GM19397 (cell line): ENCODE measurements at regions not wholly inside any gene's neighbourhood (a gene's known extent, or its start where the extent isn't known, plus 50 kb on each side); places are given as distances from the start of the nearest gene placed in this dataset.

ENCODE experiments used
- ATAC-seq: cut with Tn5 transposase; IDR thresholded peaks from one replicate; pipeline ENCODE4 v1.9.1; 2021; ENCODE audit warnings: mild to moderate bottlenecking, moderate library complexity; ENCODE audit not compliant: unreplicated experiment

DNA sequence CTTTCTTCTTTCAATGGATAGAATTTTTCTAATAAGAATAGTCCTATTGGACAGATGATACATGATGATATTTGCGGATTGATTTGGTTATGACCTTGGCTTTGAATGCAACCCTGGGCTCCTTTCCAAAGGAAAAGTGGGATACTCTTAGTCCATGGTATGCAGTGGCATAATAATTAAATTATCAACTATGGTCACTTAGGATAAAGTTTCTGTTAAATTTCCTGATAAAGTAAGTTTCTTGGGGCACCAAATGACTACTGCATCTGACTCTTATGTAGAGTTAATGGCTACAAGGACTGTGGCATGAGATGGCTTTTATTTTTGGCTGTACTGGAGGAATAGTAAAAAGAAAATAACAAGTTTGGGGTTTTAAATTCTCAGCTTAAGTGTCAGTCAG is 126.7 kb downstream of the QPCT start:
- no peak for ATAC-seq

GRCh38 chr2:37471994-37472393 is 127.6 kb downstream of the QPCT start:
- no peak for ATAC-seq

DNA sequence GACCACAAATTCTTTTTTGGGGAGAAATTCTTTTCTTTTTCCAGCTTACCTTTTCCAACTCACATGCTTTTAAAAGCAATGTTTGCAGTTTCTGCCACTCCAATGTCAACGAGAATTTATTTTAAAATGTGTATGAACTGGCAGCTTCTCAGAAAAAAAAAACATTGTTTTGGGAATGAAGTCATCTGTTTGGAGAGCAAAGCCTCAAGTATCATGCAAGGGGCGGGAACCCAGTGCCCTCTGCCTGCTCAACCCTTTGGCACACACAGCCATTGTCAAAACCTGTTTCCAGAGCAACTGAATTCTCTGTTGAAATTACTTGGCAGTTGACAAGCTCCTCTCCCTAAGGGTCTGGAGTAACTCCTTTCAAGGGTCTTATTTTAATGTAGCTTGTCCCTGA is 128.5 kb downstream of the QPCT start:
- ATAC-seq, result no peak

DNA sequence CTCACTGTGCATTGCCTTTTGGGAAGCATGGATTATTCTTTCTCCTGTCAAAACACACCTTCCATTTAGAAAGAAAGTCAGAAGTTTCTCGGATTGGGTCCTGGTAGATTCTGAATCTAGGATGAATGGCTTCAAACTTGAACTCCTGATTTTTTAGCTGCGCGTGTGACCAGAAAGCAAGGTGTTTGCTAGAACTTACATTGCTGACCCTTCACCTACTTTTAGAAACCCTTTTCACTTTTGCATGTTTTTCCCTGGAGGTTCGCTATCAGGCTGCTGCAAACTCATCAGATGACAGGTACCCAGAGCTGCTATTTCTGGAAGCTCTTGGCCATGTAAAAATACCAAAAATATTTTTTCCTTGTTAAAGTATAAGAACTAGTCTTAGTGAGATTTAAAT is 132.0 kb downstream of the QPCT start:
- no peak for ATAC-seq

DNA sequence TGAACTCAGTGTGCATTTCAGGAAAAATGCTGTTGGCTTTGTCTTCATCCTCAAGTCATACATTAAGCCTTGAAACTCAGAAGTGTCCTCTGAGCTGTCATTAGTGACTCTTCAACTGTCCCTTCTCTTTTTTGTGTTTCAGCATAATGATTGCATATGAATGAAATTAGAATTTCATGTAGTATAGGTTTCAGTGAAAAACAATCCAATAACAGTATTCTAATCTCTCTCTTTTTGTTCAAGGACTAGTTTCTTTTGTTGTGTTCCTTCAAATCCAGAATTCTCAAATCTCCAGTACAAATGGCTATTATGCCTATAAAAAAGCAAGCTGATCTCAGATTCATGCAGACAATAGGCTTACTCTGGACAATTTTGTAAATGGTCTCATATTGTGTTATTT is 133.5 kb downstream of the QPCT start:
- ATAC-seq, result no peak

DNA sequence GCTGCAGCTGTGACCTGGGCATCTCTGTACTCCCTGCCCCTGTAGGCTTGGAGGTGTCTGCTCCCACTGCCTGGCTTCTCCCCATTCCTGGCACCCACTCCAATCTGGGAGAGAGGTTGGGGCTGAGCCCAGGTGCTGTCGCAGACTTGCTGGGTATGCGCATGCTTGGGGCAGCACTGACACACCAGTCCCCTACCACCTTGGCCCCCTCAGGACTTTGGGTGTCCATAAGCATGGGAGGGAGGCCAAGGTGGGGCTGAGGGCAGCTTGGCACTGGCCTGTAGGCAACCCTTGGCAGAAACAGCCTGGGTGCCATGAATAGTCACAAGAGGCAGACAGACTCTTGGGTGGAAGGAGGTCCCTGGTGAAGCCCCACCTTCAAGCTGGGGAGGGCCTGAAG is 136.8 kb downstream of the QPCT start:
- ATAC-seq, result no peak

GRCh38 chr2:37489041-37489456 is 144.6 kb downstream of the QPCT start:
- no peak for ATAC-seq

- ATAC-seq, result no peak
These were observed 145.1 kb downstream of the QPCT start for GRCh38 chr2:37489536-37489935.

DNA sequence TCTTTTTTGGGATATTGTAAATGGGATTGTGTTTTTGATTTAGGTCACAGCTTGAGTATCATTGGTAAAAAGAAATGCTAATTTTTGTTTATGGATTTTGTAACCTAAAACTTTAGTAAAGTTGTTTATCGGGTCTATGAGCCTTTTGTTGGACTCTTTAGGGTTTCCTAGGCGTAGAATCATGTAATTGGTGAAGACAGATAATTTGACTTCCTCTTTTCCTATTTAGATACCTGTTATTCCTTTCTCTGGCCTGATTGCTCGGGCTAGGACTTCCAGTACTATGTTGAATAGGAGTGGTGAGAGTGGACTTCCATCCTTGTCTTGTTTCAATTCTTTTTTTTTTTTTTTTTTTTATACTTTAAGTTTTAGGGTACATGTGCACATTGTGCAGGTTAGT is 149.0 kb downstream of the QPCT start:
- ATAC-seq, result no peak

DNA sequence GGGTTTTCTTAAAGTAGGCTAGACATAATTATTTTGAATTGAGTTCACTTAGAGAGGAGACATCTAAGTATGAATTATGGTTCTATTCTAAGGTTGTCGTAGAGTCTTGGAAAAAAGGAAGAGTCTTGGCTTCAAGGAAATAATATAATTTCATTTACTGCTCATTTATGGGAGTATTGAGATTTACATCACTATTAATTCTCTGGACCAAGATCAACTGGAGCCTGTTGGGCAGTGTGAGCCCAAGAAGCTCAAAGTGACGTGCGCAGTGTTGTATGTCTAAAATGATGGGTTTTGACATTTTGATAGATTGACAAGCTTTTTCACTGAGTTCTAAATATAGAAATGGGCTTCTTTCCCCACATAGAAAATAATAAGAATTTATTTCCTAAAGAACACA is 154.7 kb downstream of the QPCT start:
- ATAC-seq, result no peak

DNA sequence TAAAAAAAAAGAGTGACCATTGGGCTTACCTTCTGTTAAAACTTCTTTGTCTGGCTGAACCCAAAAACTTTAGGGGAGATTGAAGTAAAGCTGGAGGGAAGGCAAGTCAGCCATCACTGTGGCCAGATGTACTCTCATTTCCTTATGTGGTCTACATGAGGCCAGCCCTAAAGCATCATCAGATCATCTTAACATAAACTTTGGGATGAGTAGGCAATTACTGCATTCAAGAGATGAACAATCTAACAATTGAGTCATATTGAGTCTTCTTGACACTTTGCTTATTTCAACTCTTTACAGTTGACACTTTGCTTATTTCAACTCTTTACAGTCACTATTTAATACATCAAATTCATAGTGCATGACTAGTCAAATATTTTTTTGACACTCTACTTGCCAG is 155.6 kb downstream of the QPCT start:
- ATAC-seq, result no peak

- ATAC-seq, result no peak
These were observed 156.7 kb downstream of the QPCT start for GRCh38 chr2:37501113-37501512.

- no peak for ATAC-seq
These were observed 162.1 kb downstream of the QPCT start for GRCh38 chr2:37506407-37507050.

DNA sequence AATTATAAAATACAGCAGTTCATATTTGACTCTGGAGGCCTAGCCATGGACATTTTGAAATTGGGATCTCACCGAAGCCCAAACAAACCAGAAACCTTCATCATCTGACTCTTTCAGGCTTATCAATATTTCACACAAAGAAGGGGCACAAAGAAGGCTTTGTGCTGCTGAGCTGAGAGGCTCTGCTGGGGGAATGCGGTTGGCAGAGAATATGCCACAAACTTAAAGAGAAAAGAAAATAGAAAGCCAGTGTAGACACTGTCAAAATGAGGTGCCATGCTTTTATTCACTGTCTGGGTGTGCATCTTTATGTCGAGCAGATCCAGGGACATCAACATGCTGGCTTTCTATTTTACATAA is 162.6 kb downstream of the QPCT start:
- ATAC-seq, result no peak

DNA sequence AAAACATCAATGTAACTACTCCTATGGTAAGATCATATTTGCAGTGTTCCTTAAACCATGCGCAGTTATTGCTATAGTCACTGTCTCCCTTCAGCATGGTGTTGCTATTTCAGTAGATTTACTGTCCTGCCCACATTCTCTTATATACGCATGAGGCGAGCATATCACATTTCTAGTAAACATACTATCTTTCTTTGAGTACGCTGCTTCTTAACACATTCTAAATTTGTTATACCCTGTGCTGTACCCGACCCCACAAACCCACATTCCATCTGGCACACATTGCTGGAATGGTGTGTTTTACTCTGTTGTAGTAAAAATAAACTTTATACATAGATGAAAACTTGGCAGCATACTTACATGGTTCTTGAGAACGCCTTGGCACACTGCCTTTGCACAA is 163.3 kb downstream of the QPCT start:
- no peak for ATAC-seq

- no peak for ATAC-seq
These were observed 158.5 kb downstream of the CDC42EP3 start for GRCh38 chr2:37512971-37513370.

GRCh38 chr2:37523814-37524362 is 147.6 kb downstream of the CDC42EP3 start:
- no peak for ATAC-seq

DNA sequence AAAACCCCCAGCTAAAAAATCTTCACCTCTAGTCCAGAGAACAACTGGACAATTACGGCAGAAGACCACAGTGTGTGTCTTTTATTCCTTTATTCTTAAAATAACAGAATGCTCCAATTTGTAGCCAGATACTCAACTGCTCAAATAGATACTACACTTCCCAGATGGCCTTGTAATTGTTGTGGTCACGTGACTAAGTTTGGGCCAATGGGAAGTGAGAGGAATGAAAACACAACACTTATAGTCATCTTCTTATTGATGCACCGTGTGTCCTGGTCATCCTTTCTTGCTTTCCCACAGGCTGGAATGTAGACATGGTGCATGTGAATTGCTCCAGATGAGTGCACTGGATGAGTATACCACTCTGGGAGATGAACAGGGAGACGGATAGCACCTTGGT is 145.1 kb downstream of the CDC42EP3 start:
- no peak for ATAC-seq

GRCh38 chr2:37526856-37527255 is 144.6 kb downstream of the CDC42EP3 start:
- ATAC-seq, result no peak

DNA sequence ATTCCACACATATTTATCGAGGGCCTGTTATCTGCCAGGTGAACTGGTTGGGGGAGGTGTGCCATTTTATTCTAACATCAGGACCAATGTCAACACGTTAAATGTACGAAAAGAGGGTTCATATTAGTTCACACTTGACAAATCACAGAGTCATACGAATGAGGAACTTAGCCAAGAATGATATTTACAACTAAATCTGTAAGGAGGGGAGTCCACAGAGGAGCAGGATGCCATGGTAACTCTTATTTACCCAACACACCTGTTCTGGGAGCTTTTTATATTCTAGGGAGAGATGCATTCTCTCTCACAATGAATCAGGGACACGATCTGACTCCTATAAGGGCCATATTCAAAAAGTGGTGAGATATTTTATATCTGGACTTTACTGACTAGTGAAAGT is 144.1 kb downstream of the CDC42EP3 start:
- ATAC-seq, result no peak

DNA sequence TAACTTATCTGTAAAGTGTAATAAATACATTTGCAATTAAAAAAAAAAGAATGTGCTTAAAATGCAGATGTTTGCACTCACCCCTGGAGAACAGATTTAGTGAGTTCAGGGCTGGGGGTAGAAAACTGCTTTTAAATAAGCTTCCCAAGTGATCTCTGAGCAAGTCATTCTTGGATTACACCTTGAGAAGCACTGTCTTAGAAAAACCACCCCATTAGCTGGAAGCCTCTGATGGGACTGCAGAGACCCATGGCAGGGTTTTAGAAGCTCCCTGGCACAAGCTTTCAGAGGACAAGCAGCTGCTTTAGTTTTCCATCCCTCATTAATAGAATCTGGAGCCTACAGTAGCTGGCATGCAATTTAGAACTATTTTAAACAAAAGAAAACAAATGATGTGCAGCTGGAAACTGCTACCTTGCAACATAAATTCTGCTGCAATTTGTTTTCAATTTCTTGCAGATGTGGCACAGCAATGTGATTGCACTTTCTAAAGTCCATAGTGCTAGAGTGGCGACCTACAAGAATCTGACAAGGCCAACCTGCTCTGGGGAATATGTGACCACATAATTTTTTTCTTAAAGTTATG is 141.5 kb downstream of the CDC42EP3 start:
- no peak for ATAC-seq

- ATAC-seq, result no peak
These were observed 138.9 kb downstream of the CDC42EP3 start for GRCh38 chr2:37532503-37532902.

- ATAC-seq, result no peak
These were observed 134.1 kb downstream of the CDC42EP3 start for GRCh38 chr2:37537316-37537715.
